NCI-H146 (cell line): ENCODE measurements at regions not wholly inside any gene's neighbourhood (a gene's known extent, or its start where the extent isn't known, plus 50 kb on each side); places are given as distances from the start of the nearest gene placed in this dataset.
A peak's percentile ranks its signal among the peaks of the same experiment; 100 is the strongest.
"Not testable (repeated sequence)": the region's sequence is repeated elsewhere in the genome, so short reads cannot be mapped to it uniquely, and the experiment has no call there.

Experiments
- DNase-seq: peaks from one replicate; lab custom pipeline; 2025; lab: John Stamatoyannopoulos, UW

GRCh38 chr7:4523873-4524272 is 158.2 kb upstream of the FOXK1 start:
- no peak for DNase-seq

DNA sequence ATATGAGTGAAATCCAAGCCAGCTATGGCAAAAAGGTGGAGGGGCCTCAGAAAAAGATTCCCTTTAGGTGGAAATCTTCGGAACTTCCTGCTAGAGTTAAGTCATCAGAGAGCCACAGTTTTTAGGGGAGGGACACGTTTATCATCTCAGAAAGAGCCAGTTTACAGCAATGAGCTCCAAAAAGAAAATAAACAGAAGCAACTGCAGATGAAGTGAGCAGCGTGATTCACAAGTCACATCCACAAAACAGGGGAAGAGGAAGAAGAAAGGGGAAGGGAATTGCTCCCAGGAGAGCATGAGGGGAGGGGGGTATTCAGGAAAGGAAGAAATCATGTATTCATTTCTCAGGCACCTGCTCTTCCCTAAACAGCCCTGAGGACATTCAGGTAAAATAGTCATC is 156.2 kb upstream of the FOXK1 start:
- no peak for DNase-seq

GRCh38 chr7:4527988-4528636 is 154.0 kb upstream of the FOXK1 start:
- DNase-seq: no peak

DNA sequence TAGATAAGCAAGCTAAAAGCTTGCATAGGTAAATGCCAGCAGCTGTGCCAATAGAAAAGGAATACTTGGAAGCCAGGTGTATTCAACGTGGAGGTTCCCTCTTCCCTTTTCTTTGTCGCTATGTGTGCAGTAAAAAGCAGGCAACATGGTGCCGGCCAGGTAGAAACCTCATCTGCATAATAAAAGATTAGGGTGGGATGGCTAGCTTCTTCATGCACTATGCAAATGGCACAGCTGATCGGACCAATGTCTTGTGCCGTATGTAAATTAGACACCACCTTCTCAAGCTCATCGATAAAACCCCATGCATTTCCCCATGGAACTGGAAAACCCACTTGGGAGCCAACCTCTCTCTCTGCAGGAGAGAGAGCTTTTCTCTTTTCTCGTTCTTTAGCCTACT is 150.9 kb upstream of the FOXK1 start:
- peak; percentile 99 for DNase-seq

- DNase-seq: not testable (repeated sequence)
These were observed 148.8 kb upstream of the FOXK1 start for GRCh38 chr7:4533339-4533738.

DNA sequence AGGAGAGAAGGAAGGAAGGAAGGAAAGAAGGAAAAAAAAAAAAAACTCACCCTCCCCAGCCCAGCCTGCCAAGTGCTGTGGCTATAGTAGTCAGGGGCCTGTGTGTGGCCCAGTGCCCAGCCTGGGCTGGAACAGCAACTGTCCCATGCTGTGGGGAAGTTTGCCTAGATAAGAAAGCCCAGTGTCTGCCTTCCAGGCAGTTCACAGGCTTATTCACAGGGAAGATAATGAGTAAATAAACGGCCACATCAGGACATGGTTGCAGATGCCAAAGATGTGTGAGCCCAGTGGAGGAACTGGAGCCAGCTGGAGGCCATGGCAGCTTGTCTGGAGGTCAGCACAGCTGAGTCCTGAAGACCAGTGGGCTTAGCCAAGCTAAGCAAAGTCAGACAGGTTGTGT is 132.4 kb upstream of the FOXK1 start:
- no peak for DNase-seq

DNA sequence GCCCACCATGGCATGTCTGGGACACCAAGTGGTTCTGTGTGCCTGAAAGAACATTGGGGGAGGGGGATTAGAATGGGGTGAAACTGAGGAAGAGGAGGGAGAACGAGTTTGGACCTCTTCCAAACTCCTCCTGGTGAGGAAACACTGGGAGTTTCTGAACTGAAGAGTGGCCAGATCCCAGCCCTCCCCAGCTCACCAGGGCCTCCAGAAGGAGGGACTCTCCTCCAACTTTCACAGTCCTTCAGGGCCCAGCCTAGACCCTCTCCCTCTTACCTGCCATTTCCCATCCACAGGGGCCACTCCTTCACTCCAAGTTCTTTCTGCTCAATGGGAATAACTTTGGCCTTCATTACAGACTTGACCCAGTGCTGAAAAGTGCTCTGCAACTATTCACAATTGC is 132.0 kb upstream of the FOXK1 start:
- DNase-seq: no peak

- no peak for DNase-seq
These were observed 129.1 kb upstream of the FOXK1 start for GRCh38 chr7:4552985-4553384.

- DNase-seq: peak; percentile 40
These were observed 125.0 kb upstream of the FOXK1 start for GRCh38 chr7:4556868-4557793.

GRCh38 chr7:4561795-4562194 is 120.3 kb upstream of the FOXK1 start:
- no peak for DNase-seq

GRCh38 chr7:4566714-4567113 is 115.4 kb upstream of the FOXK1 start:
- no peak for DNase-seq

- DNase-seq: no peak
These were observed 107.2 kb upstream of the FOXK1 start for GRCh38 chr7:4574851-4575250.

DNA sequence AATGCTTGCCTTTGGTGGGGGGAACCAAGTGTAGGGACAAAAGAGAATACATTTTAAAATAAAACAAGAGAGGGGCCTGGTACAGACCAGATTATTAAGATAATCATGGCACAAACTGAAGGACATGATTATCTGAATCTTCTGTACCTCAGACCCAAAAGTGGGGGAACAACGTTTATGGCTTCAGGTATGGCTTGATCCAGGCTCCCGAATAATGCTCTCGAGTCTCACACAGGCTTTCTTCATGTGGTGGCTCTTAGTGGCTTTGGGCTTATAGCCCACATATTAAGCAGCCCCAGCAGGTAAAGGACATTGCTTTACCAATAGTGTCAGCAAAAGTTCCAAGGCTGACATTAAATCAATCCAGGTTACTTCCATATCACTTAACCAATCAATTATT is 106.8 kb upstream of the FOXK1 start:
- no peak for DNase-seq

GRCh38 chr7:4602905-4603842 is 78.9 kb upstream of the FOXK1 start:
- DNase-seq: no peak

- no peak for DNase-seq
These were observed 78.3 kb upstream of the FOXK1 start for GRCh38 chr7:4603843-4604231.

DNA sequence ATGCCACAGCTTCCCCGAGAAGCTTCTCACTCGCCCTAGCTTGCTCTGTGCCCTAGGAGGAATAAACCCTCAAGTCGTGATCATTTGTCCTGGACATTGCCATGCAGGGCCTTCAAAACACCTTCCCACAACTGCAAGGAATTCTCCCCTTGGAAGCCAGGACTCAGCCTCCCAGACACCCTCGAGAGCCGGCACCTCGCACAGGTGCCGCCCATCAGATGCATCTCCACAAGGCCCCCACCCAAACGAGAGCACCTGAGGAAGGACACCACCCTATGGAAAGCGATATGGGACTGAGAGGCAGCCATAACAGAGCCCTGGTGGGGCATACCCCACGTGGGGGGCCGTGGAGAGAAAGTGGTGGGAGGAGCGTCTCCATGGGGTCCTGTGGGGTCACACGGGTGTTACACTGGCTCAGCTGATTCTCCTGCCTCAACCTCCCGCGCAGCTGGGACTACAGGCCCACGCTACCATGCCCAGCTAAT is 77.6 kb upstream of the FOXK1 start:
- no peak for DNase-seq

DNA sequence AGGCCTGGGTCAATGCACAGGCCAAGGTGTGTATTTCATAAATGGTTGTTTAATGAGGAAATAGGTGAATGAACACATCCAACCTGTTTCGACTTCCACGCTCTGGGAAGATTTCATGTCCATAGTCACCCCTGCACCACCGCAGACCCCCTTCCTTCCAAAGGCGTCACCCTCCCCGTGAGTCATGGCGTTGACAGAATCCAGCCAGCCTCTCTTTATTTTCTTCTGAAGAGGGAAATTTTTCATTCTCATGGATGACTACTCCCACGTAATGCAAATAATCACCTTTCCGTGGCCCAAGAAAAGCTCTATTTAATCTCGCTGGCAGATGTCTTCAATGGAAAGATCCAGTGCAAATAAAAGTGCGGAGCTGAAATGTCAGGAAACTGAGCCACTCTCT is 75.3 kb upstream of the FOXK1 start:
- peak; percentile 43 for DNase-seq

GRCh38 chr7:4607311-4607729 is 74.8 kb upstream of the FOXK1 start:
- DNase-seq: peak; percentile 60

GRCh38 chr7:4609576-4609975 is 72.5 kb upstream of the FOXK1 start:
- DNase-seq: not testable (repeated sequence)

- peak; percentile 64 for DNase-seq
These were observed 71.2 kb upstream of the FOXK1 start for GRCh38 chr7:4610768-4611467.

DNA sequence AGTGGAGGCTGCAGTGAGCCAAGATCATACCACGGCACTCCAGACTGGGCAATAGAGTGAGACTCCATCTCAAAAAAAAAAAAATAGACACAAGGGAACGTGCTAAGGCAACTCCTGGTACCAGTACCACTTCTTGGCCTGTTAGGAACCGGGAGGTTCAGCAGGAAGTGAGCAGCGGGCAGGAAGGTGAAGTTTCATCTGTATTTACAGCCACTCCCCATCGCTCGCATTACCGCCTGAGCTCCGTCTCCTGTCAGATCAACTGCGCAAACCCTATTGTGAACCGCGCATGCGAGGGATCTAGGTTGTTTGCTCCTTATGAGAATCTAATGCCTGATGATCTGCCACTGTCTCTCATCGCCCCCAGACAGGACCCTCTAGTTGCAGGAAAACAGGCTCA is 69.9 kb upstream of the FOXK1 start:
- no peak for DNase-seq
